ENCODE measurements at regions not wholly inside any gene's neighbourhood (a gene's known extent, or its start where the extent isn't known, plus 50 kb on each side); places are given as distances from the start of the nearest gene placed in this dataset.

DNA sequence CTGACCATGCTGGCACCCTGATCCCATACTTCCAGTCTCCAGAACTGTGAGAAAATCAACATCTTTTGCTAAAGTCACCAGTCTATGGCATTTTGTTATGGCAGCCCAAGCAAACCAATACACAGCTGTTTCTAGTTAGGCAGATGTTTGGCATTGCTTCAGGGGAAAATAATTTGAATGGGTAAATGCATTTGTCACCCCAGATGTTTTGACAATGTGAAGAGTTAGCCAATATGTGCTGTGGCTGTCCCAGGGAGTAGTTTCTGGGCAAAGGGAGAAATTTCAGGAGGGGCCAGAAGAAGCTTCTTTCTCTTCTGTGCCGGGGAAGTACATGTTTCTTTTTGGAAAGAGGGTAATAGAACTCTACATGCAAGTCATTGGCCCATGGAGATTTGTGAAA, 619.0 kb downstream of the SLC4A3 start:
- Histone ChIP-seq H2BK20ac (ENCODE audit: low read depth, low read length, poor library complexity, severe bottlenecking) (no peak overlapping the region), H3K79me1 (ENCODE audit: insufficient read depth, low read depth, low read length, poor library complexity, severe bottlenecking) (no peaks in the 10 kb centered on the region), H4K91ac (ENCODE audit: insufficient read length, low read depth, low read length) (no peak overlapping the region), H2AK5ac (ENCODE audit: insufficient read length, low read length) (no peak overlapping the region), H3K4me2 (ENCODE audit: insufficient read depth, insufficient read length, low read length) (no peak overlapping the region), H3K14ac (ENCODE audit: insufficient read depth, low read length) (no peak overlapping the region), H3K56ac (ENCODE audit: insufficient read length, low read depth, low read length) (no peak overlapping the region), H2AFZ (ENCODE audit: low read length) (no peak overlapping the region), H3K27me3 (ENCODE audit: insufficient read depth, low read length) (no peaks in the 10 kb centered on the region), H4K5ac (ENCODE audit: insufficient read length, low read depth, low read length) (no peak overlapping the region), H3K9me3 (ENCODE audit: control insufficient read depth, low read depth, low read length) (no peaks in the 10 kb centered on the region), H3K18ac (ENCODE audit: insufficient read length, low read depth, low read length) (no peak overlapping the region), H3K27ac (ENCODE audit: insufficient read length, low read depth, low read length) (no peak overlapping the region), H2BK120ac (ENCODE audit: low read depth, low read length, poor library complexity, severe bottlenecking) (no peak overlapping the region), H3T11ph (ENCODE audit: low read length) (no peak overlapping the region), H4K8ac (replicated peaks; ENCODE audit: insufficient read length, low read depth, low read length) (no peak overlapping the region), H3K23ac (ENCODE audit: insufficient read length, low read depth, low read length) (no peak overlapping the region), H2BK15ac (ENCODE audit: low read depth, low read length) (no peak overlapping the region), H4K20me1 (ENCODE audit: control insufficient read depth, insufficient read depth, insufficient read length) (no peaks in the 10 kb centered on the region), H3K4me1 (ENCODE audit: insufficient read depth, low read length) (no peaks in the 10 kb centered on the region), H2BK5ac (ENCODE audit: insufficient read length, low read length) (no peak overlapping the region), H3K79me2 (ENCODE audit: insufficient read depth, low read length) (no peaks in the 10 kb centered on the region), H3K4ac (ENCODE audit: low read depth, low read length) (no peak overlapping the region), H3K9ac (ENCODE audit: extremely low read depth, insufficient read length, low read length) (no peak overlapping the region), H3K23me2 (ENCODE audit: insufficient read length, low read depth, low read length, poor library complexity, severe bottlenecking) (no peaks in the 10 kb centered on the region), H2BK12ac (ENCODE audit: insufficient read length, low read depth, low read length) (no peak overlapping the region)
- Mint-ChIP-seq H3K36me3 (ENCODE audit: insufficient read depth in 1 of 3, low read depth in 3 of 3) (no peaks in the 10 kb centered on the region; a peak in 1 of 7 replicates), H3K27ac (no peak overlapping the region), H3K4me1 (peaks cover 0 to 3% of the 10 kb centered on the region in 2 experiments; a peak in 3 of 4 replicates), H3K9me3 (no peaks in the 10 kb centered on the region; a peak in 1 of 5 replicates), H3K27me3 (ENCODE audit: low read depth) (no peaks in the 10 kb centered on the region), H3K4me3 (no peak overlapping the region)
- WGBS (ENCODE audit: extremely low coverage, insufficient read length, low lambda C conversion rate), result no CpG with 5 or more reads among the region's 1 CpG
- DNase-seq, result no peak
- TF ChIP-seq, protein P1, sequence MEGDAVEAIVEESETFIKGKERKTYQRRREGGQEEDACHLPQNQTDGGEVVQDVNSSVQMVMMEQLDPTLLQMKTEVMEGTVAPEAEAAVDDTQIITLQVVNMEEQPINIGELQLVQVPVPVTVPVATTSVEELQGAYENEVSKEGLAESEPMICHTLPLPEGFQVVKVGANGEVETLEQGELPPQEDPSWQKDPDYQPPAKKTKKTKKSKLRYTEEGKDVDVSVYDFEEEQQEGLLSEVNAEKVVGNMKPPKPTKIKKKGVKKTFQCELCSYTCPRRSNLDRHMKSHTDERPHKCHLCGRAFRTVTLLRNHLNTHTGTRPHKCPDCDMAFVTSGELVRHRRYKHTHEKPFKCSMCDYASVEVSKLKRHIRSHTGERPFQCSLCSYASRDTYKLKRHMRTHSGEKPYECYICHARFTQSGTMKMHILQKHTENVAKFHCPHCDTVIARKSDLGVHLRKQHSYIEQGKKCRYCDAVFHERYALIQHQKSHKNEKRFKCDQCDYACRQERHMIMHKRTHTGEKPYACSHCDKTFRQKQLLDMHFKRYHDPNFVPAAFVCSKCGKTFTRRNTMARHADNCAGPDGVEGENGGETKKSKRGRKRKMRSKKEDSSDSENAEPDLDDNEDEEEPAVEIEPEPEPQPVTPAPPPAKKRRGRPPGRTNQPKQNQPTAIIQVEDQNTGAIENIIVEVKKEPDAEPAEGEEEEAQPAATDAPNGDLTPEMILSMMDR (conservative IDR thresholded peaks at IDR 0.05), result no peak
